Spinal cord (tissue), 9 donors: ENCODE measurements at regions not wholly inside any gene's neighbourhood (a gene's known extent, or its start where the extent isn't known, plus 50 kb on each side); places are given as distances from the start of the nearest gene placed in this dataset.
A peak's percentile ranks its signal among the peaks of the same experiment; 100 is the strongest.
"Not testable (repeated sequence)": the region's sequence is repeated elsewhere in the genome, so short reads cannot be mapped to it uniquely, and the experiment has no call there.

Source experiments
- DNase-seq, 6 donors: peaks; one replicate each; pipeline versions ENCODE4 v3.0.0 to v3.0.0-alpha.2; 2013 to 2015; ENCODE audit warnings: low spot score in 6 of 6, low read depth in 4 of 6
- H3K27ac ChIP-seq: one replicate; pipeline ENCODE4 v1.5.1; 2013; ENCODE audit warnings: low read depth, low read length, control low read depth
- H3K27me3 ChIP-seq: one replicate; pipeline ENCODE4 v1.6.1; 2013; ENCODE audit warnings: low read length; ENCODE audit not compliant: control insufficient read depth, insufficient read depth
- H3K36me3 ChIP-seq: one replicate; pipeline ENCODE4 v1.6.1; 2013; ENCODE audit warnings: low read length; ENCODE audit not compliant: control insufficient read depth, insufficient read depth
- H3K4me1 ChIP-seq: one replicate; pipeline ENCODE4 v1.6.1; 2013; ENCODE audit warnings: low read length; ENCODE audit not compliant: control insufficient read depth, insufficient read depth
- H3K4me3 ChIP-seq: one replicate; pipeline ENCODE4 v1.5.1; 2013; ENCODE audit warnings: low read depth, low read length, control low read depth
- H3K9me3 ChIP-seq: one replicate; pipeline ENCODE4 v1.6.1; 2013; ENCODE audit warnings: low read length; ENCODE audit not compliant: control insufficient read depth, insufficient read depth
- WGBS: methylation state at CpG from one replicate; pipeline ENCODE4 v1.1.5; 2013; ENCODE audit warnings: missing lambda C conversion rate; ENCODE audit not compliant: insufficient coverage; 5-methylcytosine and 5-hydroxymethylcytosine counted together
- donor health status: healthy.

GRCh38 chr13:50474088-50474662 lies 369.3 kb downstream of the DLEU7 start:
- DNase-seq = no peak
- Histone ChIP-seq H3K27me3 (no peaks in the 10 kb centered on the region), H3K4me1 (no peaks in the 10 kb centered on the region), H3K9me3 (no peaks in the 10 kb centered on the region), H3K4me3 (no peak overlapping the region), H3K27ac (no peak overlapping the region), H3K36me3 (no peaks in the 10 kb centered on the region)
- 80% methylated on average over 1 of the region's 2 CpGs for WGBS

DNA sequence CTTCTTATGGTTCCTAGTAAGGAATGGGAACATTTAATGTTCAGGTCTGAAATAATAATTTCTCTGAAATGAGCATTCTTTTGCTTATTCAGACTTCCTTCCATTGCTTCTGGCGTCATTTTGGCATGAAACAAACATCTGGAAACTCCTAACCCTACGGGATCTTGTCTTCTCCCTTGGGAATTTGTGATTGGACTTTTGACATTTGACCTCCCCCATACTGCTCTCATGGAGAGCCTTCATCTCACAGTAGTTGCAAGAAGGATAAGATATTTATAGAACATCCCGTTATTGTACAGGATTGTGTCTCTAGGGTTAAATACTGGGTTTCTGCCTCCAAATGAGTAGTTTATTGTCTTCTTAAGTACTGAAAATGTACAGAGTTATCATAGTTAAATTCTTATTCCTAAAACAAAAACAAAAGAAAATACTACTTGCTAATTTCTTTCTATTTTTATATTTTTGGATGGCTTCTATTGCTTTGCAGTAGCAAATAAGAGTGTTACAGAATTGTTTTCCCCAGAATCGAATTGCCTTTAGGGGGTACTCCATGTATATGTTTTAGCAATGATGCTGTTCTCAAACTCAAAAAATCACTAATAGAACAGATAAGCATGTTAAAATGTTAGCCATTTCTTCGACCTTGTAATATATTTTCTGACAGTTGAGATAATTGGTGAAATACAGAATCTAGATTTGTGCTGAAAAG lies 366.8 kb downstream of the DLEU7 start:
- no peak for DNase-seq

GRCh38 chr13:50481936-50482335 lies 361.6 kb downstream of the DLEU7 start:
- no peaks in the 10 kb centered on the region for H3K4me1 ChIP-seq
- H3K27ac ChIP-seq = no peak overlapping the region

More for the DNA sequence above, 366.8 kb downstream of the DLEU7 start:
- Histone ChIP-seq H3K9me3 (no peaks in the 10 kb centered on the region), H3K27ac (no peak overlapping the region), H3K4me1 (no peaks in the 10 kb centered on the region), H3K4me3 (no peak overlapping the region), H3K36me3 (no peaks in the 10 kb centered on the region), H3K27me3 (no peaks in the 10 kb centered on the region)
- WGBS = 100% methylated on average over 1 of the region's 5 CpGs

DNA sequence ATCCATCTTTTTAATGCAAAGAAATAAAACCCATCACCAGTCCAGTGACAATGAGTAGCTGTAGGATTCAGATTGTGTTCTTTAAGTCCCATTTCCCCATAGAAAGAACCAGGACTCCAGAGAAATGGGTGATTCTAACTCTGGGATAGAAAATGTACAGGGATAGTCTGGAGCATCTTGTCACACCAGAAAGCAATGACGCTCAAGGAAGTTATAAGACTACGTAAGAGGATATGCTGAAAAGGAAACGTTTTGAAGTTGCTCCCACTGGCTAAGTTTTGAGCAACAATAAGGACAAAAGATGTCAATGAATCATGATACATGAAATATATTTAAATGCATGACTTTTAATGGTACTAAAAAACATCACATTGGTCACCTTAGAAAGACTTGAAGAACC lies 360.1 kb downstream of the DLEU7 start:
- DNase-seq = no peak
- no CpG with 5 or more reads among the region's 3 CpGs for WGBS

More at GRCh38 chr13:50481936-50482335, 361.6 kb downstream of the DLEU7 start:
- Histone ChIP-seq H3K36me3 (no peaks in the 10 kb centered on the region), H3K9me3 (no peaks in the 10 kb centered on the region), H3K4me3 (no peak overlapping the region), H3K27me3 (no peaks in the 10 kb centered on the region)
- no peak for DNase-seq

GRCh38 chr13:50484472-50485113 lies 358.9 kb downstream of the DLEU7 start:
- 11% methylated on average over 8 of the region's 12 CpGs for WGBS
- no peaks in the 10 kb centered on the region for H3K36me3 ChIP-seq
- H3K9me3 ChIP-seq = no peaks in the 10 kb centered on the region
- DNase-seq = peak in 3 of 6 donors; percentile 9 to 52 (median 51)
- H3K4me3 ChIP-seq = no peak overlapping the region
- H3K27me3 ChIP-seq = no peaks in the 10 kb centered on the region
- peak overlapping the region; percentile 67 for H3K27ac ChIP-seq
- no peaks in the 10 kb centered on the region for H3K4me1 ChIP-seq

More for the DNA sequence above, 360.1 kb downstream of the DLEU7 start:
- H3K36me3 ChIP-seq = no peaks in the 10 kb centered on the region
- H3K9me3 ChIP-seq = no peaks in the 10 kb centered on the region
- no peaks in the 10 kb centered on the region for H3K27me3 ChIP-seq
- no peak overlapping the region for H3K4me3 ChIP-seq
- no peak overlapping the region for H3K27ac ChIP-seq
- no peaks in the 10 kb centered on the region for H3K4me1 ChIP-seq

DNA sequence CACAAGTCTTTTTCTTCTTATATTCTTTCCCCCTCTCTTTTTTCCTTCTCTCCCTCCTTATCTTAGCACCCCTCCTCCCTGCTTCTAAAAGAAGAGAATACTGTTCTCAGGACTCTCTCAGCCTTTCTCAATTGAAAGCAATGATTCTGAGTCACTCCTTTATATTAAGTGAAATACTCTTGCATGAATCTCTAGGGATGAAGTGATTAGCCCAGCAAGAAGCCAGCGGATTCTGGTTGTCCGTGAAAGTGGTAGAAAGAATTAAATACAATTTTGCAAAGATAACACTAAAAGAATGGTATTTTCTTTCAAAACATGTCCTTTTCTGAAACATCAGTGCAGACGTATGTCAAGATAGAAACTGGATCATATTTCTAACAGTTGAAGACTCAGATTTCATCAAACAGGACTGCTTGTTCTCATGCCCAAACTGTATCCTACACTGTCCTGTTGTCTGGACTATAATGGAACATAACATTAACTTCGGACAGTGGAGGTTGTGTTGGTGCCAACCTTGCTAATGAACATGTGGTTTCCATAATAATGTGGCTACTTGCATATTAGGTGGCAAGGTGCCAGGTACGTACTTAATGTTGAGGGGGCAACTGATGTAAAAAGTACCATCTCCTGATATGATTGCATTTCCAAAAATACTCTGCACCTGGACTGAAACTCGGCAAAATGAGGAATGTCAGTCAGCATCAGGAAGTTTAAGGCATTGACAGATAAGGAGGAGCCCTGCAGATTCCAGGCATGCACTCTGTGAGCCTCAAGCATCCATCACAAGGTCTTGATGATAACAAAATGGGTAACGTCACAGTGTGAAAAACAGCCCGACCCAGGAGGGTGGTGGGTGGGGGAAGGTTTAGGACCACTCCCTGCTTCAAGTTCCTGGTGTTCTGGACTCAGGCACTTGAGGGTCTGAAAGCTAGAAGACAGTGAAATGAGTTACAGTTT lies 357.2 kb downstream of the DLEU7 start:
- no peak overlapping the region for H3K4me3 ChIP-seq
- no peaks in the 10 kb centered on the region for H3K27me3 ChIP-seq
- WGBS = 40% methylated on average over 2 of the region's 8 CpGs
- H3K4me1 ChIP-seq = no peaks in the 10 kb centered on the region
- H3K27ac ChIP-seq = peak overlapping the region; percentile 67
- DNase-seq = peak in 2 of 6 donors; percentile 38 to 43
- no peaks in the 10 kb centered on the region for H3K36me3 ChIP-seq
- H3K9me3 ChIP-seq = no peaks in the 10 kb centered on the region

GRCh38 chr13:50493683-50494082 lies 349.8 kb downstream of the DLEU7 start:
- Histone ChIP-seq H3K27me3 (no peaks in the 10 kb centered on the region), H3K27ac (no peak overlapping the region), H3K36me3 (no peaks in the 10 kb centered on the region), H3K9me3 (no peaks in the 10 kb centered on the region), H3K4me1 (no peaks in the 10 kb centered on the region), H3K4me3 (no peak overlapping the region)
- DNase-seq = no peak
- 70% methylated on average over 3 of the region's 3 CpGs for WGBS

DNA sequence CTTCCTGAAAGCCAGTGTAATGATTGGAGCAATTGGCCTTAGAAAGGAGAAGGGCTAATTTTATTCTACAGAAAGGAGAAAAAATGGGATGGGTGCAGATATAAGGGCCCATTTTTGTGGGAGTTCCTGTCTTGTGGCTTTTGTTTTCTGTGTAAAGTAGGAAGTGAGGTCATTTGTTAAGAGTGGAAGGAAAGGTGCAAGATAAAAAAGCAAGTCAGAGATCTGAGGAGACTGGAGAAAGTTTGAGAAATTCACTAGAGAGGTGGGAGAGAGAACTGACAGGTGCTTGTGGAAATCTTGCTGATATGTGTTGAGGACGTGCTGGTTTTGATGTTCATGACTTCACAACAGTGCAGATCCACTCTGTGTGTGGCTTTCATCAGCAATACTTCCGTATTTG lies 349.4 kb downstream of the DLEU7 start:
- Histone ChIP-seq H3K4me1 (no peaks in the 10 kb centered on the region), H3K27me3 (no peaks in the 10 kb centered on the region), H3K36me3 (no peaks in the 10 kb centered on the region), H3K27ac (no peak overlapping the region), H3K9me3 (no peaks in the 10 kb centered on the region), H3K4me3 (no peak overlapping the region)
- no peak for DNase-seq
- 88% methylated on average over 2 of the region's 2 CpGs for WGBS

DNA sequence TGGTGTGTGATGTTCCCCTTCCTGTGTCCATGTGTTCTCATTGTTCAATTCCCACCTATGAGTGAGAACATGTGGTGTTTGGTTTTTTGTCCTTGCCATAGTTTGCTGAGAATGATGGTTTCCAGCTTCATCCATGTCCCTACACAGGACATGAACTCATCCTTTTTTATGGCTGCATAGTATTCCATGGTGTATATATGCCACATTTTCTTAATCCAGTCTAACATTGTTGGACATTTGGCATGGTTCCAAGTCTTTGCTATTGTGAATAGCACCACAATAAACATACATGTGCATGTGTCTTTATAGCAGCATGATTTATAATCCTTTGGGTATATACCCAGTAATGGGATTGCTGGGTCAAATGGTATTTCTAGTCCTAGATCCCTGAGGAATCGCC lies 340.3 kb downstream of the DLEU7 start:
- H3K36me3 ChIP-seq, H3K27me3 ChIP-seq, H3K4me3 ChIP-seq, DNase-seq, H3K27ac ChIP-seq, H3K9me3 ChIP-seq, H3K4me1 ChIP-seq: not testable (repeated sequence)
- WGBS = no CpG with 5 or more reads among the region's 1 CpG
